ENCODE measurements at regions not wholly inside any gene's neighbourhood (a gene's known extent, or its start where the extent isn't known, plus 50 kb on each side); places are given as distances from the start of the nearest gene placed in this dataset.
A peak's percentile ranks its signal among the peaks of the same experiment; 100 is the strongest.
"Not testable (repeated sequence)": the region's sequence is repeated elsewhere in the genome, so short reads cannot be mapped to it uniquely, and the experiment has no call there.

- H3K4me1 ChIP-seq (ENCODE audit: insufficient read depth, low read length): no peaks in the 10 kb centered on the region
- Mint-ChIP-seq H3K4me3 (no peak overlapping the region), H3K36me3 (no peaks in the 10 kb centered on the region), H3K27me3 (no peaks in the 10 kb centered on the region), H3K4me1 (no peaks in the 10 kb centered on the region), H3K27ac (no peak overlapping the region), H3K9me3 (peaks cover 1 to 19% (median 13%) of the 10 kb centered on the region in 5 donors)
- CTCF ChIA-PET: no interaction called here
- no peak for DNase-seq
- no peaks in the 10 kb centered on the region for H3K27me3 ChIP-seq (ENCODE audit: insufficient read depth, low read length, poor library complexity, severe bottlenecking)
- no peaks in the 10 kb centered on the region for H3K9me3 ChIP-seq (ENCODE audit: low read length)
- POLR2A ChIA-PET: no interaction called here
- no peak overlapping the region for H3K4me3 ChIP-seq (ENCODE audit: low read length)
- H3K27ac ChIP-seq (ENCODE audit: low read depth, low read length): no peak overlapping the region
- no peaks in the 10 kb centered on the region for H3K36me3 ChIP-seq (ENCODE audit: insufficient read depth, low read length)
Observed at GRCh38 chr18:39449566-39449965, 1884.0 kb upstream of the CELF4 start.

- no peak for DNase-seq
- Histone ChIP-seq H3K27me3 (ENCODE audit: insufficient read depth, low read length, poor library complexity, severe bottlenecking) (no peaks in the 10 kb centered on the region), H3K9me3 (ENCODE audit: low read length) (no peaks in the 10 kb centered on the region), H3K4me1 (ENCODE audit: insufficient read depth, low read length) (no peaks in the 10 kb centered on the region), H3K27ac (ENCODE audit: low read depth, low read length) (no peak overlapping the region), H3K36me3 (ENCODE audit: insufficient read depth, low read length) (no peaks in the 10 kb centered on the region), H3K4me3 (ENCODE audit: low read length) (no peak overlapping the region)
- no peaks in the 10 kb centered on the region for H3K27me3 Mint-ChIP-seq
- H3K4me3 Mint-ChIP-seq: no peak overlapping the region
- peaks cover 1 to 21% (median 13%) of the 10 kb centered on the region in 5 donors for H3K9me3 Mint-ChIP-seq
- no peaks in the 10 kb centered on the region for H3K36me3 Mint-ChIP-seq
- POLR2A ChIA-PET: no interaction called here
- CTCF ChIA-PET: no interaction called here
- H3K4me1 Mint-ChIP-seq: no peaks in the 10 kb centered on the region
- no peak overlapping the region for H3K27ac Mint-ChIP-seq
Observed at GRCh38 chr18:39448942-39449341, 1883.3 kb upstream of the CELF4 start.

- H3K27me3 Mint-ChIP-seq; DNase-seq; H3K9me3 ChIP-seq (ENCODE audit: low read length); H3K27ac Mint-ChIP-seq; H3K36me3 ChIP-seq (ENCODE audit: insufficient read depth, low read length); H3K27me3 ChIP-seq (ENCODE audit: insufficient read depth, low read length, poor library complexity, severe bottlenecking); H3K4me3 ChIP-seq (ENCODE audit: low read length); H3K36me3 Mint-ChIP-seq; POLR2A ChIA-PET; H3K27ac ChIP-seq (ENCODE audit: low read depth, low read length); H3K4me3 Mint-ChIP-seq; CTCF ChIA-PET; H3K4me1 Mint-ChIP-seq; H3K4me1 ChIP-seq (ENCODE audit: insufficient read depth, low read length): not testable (repeated sequence)
- H3K9me3 Mint-ChIP-seq: peaks cover 4 to 24% (median 18%) of the 10 kb centered on the region in 5 donors
Observed at GRCh38 chr18:39444957-39445356, 1879.4 kb upstream of the CELF4 start.

GRCh38 chr18:39441648-39442047 lies 1876.0 kb upstream of the CELF4 start:
- POLR2A ChIA-PET: no interaction called here
- Histone ChIP-seq H3K27ac (ENCODE audit: low read depth, low read length) (no peak overlapping the region), H3K4me3 (ENCODE audit: low read length) (no peak overlapping the region), H3K27me3 (ENCODE audit: insufficient read depth, low read length, poor library complexity, severe bottlenecking) (no peaks in the 10 kb centered on the region), H3K4me1 (ENCODE audit: insufficient read depth, low read length) (no peaks in the 10 kb centered on the region), H3K36me3 (ENCODE audit: insufficient read depth, low read length) (no peaks in the 10 kb centered on the region), H3K9me3 (ENCODE audit: low read length) (peaks cover 4% of the 10 kb centered on the region)
- Mint-ChIP-seq H3K4me3 (no peak overlapping the region), H3K36me3 (peaks cover 0 to 2% (median 0%) of the 10 kb centered on the region in 3 donors), H3K27ac (peak overlapping the region in 1 of 8 donors; percentile 25), H3K4me1 (no peaks in the 10 kb centered on the region), H3K27me3 (no peaks in the 10 kb centered on the region), H3K9me3 (peaks cover 11 to 27% (median 19%) of the 10 kb centered on the region in 5 donors)
- CTCF ChIA-PET: no interaction called here
- DNase-seq: no peak

GRCh38 chr18:39435996-39436395 lies 1870.4 kb upstream of the CELF4 start:
- Mint-ChIP-seq H3K9me3 (peaks cover 3 to 28% (median 10%) of the 10 kb centered on the region in 5 donors), H3K27me3 (no peaks in the 10 kb centered on the region), H3K4me1 (no peaks in the 10 kb centered on the region), H3K36me3 (peaks cover 0 to 2% (median 0%) of the 10 kb centered on the region in 3 donors), H3K4me3 (no peak overlapping the region), H3K27ac (no peak overlapping the region)
- no peaks in the 10 kb centered on the region for H3K27me3 ChIP-seq (ENCODE audit: insufficient read depth, low read length, poor library complexity, severe bottlenecking)
- CTCF ChIA-PET: no interaction called here
- no peak overlapping the region for H3K27ac ChIP-seq (ENCODE audit: low read depth, low read length)
- no peaks in the 10 kb centered on the region for H3K36me3 ChIP-seq (ENCODE audit: insufficient read depth, low read length)
- no peak overlapping the region for H3K4me3 ChIP-seq (ENCODE audit: low read length)
- no peaks in the 10 kb centered on the region for H3K4me1 ChIP-seq (ENCODE audit: insufficient read depth, low read length)
- peaks cover 4% of the 10 kb centered on the region for H3K9me3 ChIP-seq (ENCODE audit: low read length)
- no peak for DNase-seq
- POLR2A ChIA-PET: no interaction called here

GRCh38 chr18:39435209-39435608 lies 1869.6 kb upstream of the CELF4 start:
- no peaks in the 10 kb centered on the region for H3K27me3 Mint-ChIP-seq
- CTCF ChIA-PET: no interaction called here
- no peak overlapping the region for H3K27ac ChIP-seq (ENCODE audit: low read depth, low read length)
- no peaks in the 10 kb centered on the region for H3K4me1 ChIP-seq (ENCODE audit: insufficient read depth, low read length)
- H3K4me1 Mint-ChIP-seq: no peaks in the 10 kb centered on the region
- H3K9me3 Mint-ChIP-seq: peaks cover 4 to 23% (median 8%) of the 10 kb centered on the region in 5 donors
- H3K9me3 ChIP-seq (ENCODE audit: low read length): peaks cover 4% of the 10 kb centered on the region
- POLR2A ChIA-PET: no interaction called here
- peaks cover 0 to 2% (median 0%) of the 10 kb centered on the region in 3 donors for H3K36me3 Mint-ChIP-seq
- H3K4me3 ChIP-seq (ENCODE audit: low read length): no peak overlapping the region
- H3K27ac Mint-ChIP-seq: no peak overlapping the region
- DNase-seq: no peak
- H3K4me3 Mint-ChIP-seq: no peak overlapping the region
- no peaks in the 10 kb centered on the region for H3K27me3 ChIP-seq (ENCODE audit: insufficient read depth, low read length, poor library complexity, severe bottlenecking)
- H3K36me3 ChIP-seq (ENCODE audit: insufficient read depth, low read length): no peaks in the 10 kb centered on the region

GRCh38 chr18:39434223-39434920 lies 1868.8 kb upstream of the CELF4 start:
- H3K27me3 ChIP-seq (ENCODE audit: insufficient read depth, low read length, poor library complexity, severe bottlenecking): no peaks in the 10 kb centered on the region
- no peak overlapping the region for H3K4me3 ChIP-seq (ENCODE audit: low read length)
- H3K4me1 Mint-ChIP-seq: no peaks in the 10 kb centered on the region
- H3K9me3 Mint-ChIP-seq: peaks cover 4 to 23% (median 6%) of the 10 kb centered on the region in 5 donors
- no peak for DNase-seq
- H3K36me3 ChIP-seq (ENCODE audit: insufficient read depth, low read length): no peaks in the 10 kb centered on the region
- H3K36me3 Mint-ChIP-seq: peaks cover 0 to 2% (median 0%) of the 10 kb centered on the region in 3 donors
- ChIA-PET POLR2A (no interaction called here), CTCF (no interaction called here)
- H3K9me3 ChIP-seq (ENCODE audit: low read length): peaks cover 4% of the 10 kb centered on the region
- no peaks in the 10 kb centered on the region for H3K27me3 Mint-ChIP-seq
- no peaks in the 10 kb centered on the region for H3K4me1 ChIP-seq (ENCODE audit: insufficient read depth, low read length)
- H3K27ac ChIP-seq (ENCODE audit: low read depth, low read length): no peak overlapping the region
- no peak overlapping the region for H3K4me3 Mint-ChIP-seq
- H3K27ac Mint-ChIP-seq: no peak overlapping the region

- no peak overlapping the region for H3K27ac ChIP-seq (ENCODE audit: low read depth, low read length)
- Mint-ChIP-seq H3K36me3 (no peaks in the 10 kb centered on the region), H3K4me3 (no peak overlapping the region), H3K9me3 (peaks cover 7 to 20% (median 19%) of the 10 kb centered on the region in 5 donors), H3K27ac (no peak overlapping the region), H3K27me3 (no peaks in the 10 kb centered on the region), H3K4me1 (no peaks in the 10 kb centered on the region)
- H3K9me3 ChIP-seq (ENCODE audit: low read length): no peaks in the 10 kb centered on the region
- no peaks in the 10 kb centered on the region for H3K4me1 ChIP-seq (ENCODE audit: insufficient read depth, low read length)
- H3K27me3 ChIP-seq (ENCODE audit: insufficient read depth, low read length, poor library complexity, severe bottlenecking): no peaks in the 10 kb centered on the region
- no peaks in the 10 kb centered on the region for H3K36me3 ChIP-seq (ENCODE audit: insufficient read depth, low read length)
- POLR2A ChIA-PET: no interaction called here
- no peak overlapping the region for H3K4me3 ChIP-seq (ENCODE audit: low read length)
- CTCF ChIA-PET: no interaction called here
- DNase-seq: no peak
Observed at GRCh38 chr18:39425172-39425850, 1859.7 kb upstream of the CELF4 start.

All from CD8-positive, alpha-beta memory T cell (primary cell).